HEK293 (cell line): ENCODE measurements at regions not wholly inside any gene's neighbourhood (a gene's known extent, or its start where the extent isn't known, plus 50 kb on each side); places are given as distances from the start of the nearest gene placed in this dataset.

Experiments
- CTCF ChIA-PET: fragments of 350-600 bp; formaldehyde crosslinking; extraction: SDS; loops from one replicate; lab custom pipeline; 2021; ENCODE audit warnings: antibody characterized with exemption; lab: Yijun Ruan, JAX
- POLR2A ChIA-PET: fragments of 300-600 bp; formaldehyde crosslinking; extraction: SDS; loops from one replicate; lab custom pipeline; 2020; ENCODE audit warnings: antibody characterized with exemption, inconsistent platforms; lab: Yijun Ruan, JAX
- H3K27ac ChIP-seq: fragments of 200-500 bp; sonication (Bioruptor generic); 2 replicates; pipeline ENCODE4 v1.5.1; 2014; ENCODE audit warnings: low read depth, low read length, control low read depth, inconsistent platforms; ENCODE audit errors: extremely low read depth
- H3K36me3 ChIP-seq, 2 experiments: fragments of 200-500 bp in 1 of 2; sonication (Bioruptor generic) in 1 of 2; 1 replicate in 1 of 2; 2 replicates in 1 of 2; pipeline ENCODE4 v1.5.1; 2014 to 2017; ENCODE audit warnings: inconsistent platforms in 2 of 2, low read length in 2 of 2; ENCODE audit not compliant: control insufficient read depth in 2 of 2, insufficient read depth in 1 of 2
- H3K4me1 ChIP-seq: fragments of 200-500 bp; sonication (Bioruptor generic); 2 replicates; pipeline ENCODE4 v1.5.1; 2014; ENCODE audit warnings: mild to moderate bottlenecking, low read length, inconsistent platforms; ENCODE audit not compliant: control insufficient read depth, insufficient read depth
- H3K4me3 ChIP-seq: 2 replicates; pipeline ENCODE4 v1.5.1; 2011; ENCODE audit warnings: low read depth, mild to moderate bottlenecking, control low read depth, low read length, moderate library complexity
- H3K9me3 ChIP-seq: fragments of 200-500 bp; sonication (Bioruptor generic); 2 replicates; pipeline ENCODE4 v1.5.1; 2014; ENCODE audit warnings: low read depth, low read length, inconsistent platforms; ENCODE audit not compliant: control insufficient read depth, insufficient read depth
- EGR2 ChIP-seq: fragments of 450-650 bp; formaldehyde crosslinking; IDR thresholded peaks from 2 replicates; pipeline ENCODE4 v1.5.1; 2016; ENCODE audit warnings: low read depth, missing biosample characterization, missing genetic modification characterization
- GFI1B ChIP-seq: fragments of 450-650 bp; formaldehyde crosslinking; IDR thresholded peaks from 2 replicates; pipeline ENCODE4 v1.5.1; 2016; ENCODE audit warnings: missing biosample characterization, missing genetic modification characterization
- KLF17 ChIP-seq: fragments of 450-650 bp; formaldehyde crosslinking; IDR thresholded peaks from 2 replicates; pipeline ENCODE4 v1.5.1; 2016; ENCODE audit warnings: missing biosample characterization, missing genetic modification characterization
- ZBTB7A ChIP-seq: fragments of 450-650 bp; formaldehyde crosslinking; IDR thresholded peaks from 2 replicates; pipeline ENCODE4 v1.5.1; 2016; ENCODE audit warnings: low read depth, missing biosample characterization, missing genetic modification characterization
- ZNF148 ChIP-seq: fragments of 450-650 bp; formaldehyde crosslinking; IDR thresholded peaks from 2 replicates; pipeline ENCODE4 v1.5.0; 2017; ENCODE audit warnings: missing biosample characterization, missing genetic modification characterization, borderline replicate concordance
- ZNF423 ChIP-seq: fragments of 450-650 bp; formaldehyde crosslinking; IDR thresholded peaks from 2 replicates; pipeline ENCODE4 v1.5.1; 2016; ENCODE audit warnings: missing biosample characterization, missing genetic modification characterization
- ZNF449 ChIP-seq: fragments of 450-650 bp; formaldehyde crosslinking; IDR thresholded peaks from 2 replicates; pipeline ENCODE4 v1.5.1; 2017; ENCODE audit warnings: missing biosample characterization, mild to moderate bottlenecking, missing genetic modification characterization, moderate library complexity
- ZNF561 ChIP-seq: fragments of 450-650 bp; IDR thresholded peaks from 2 replicates; pipeline ENCODE4 v1.5.1; 2018; ENCODE audit warnings: missing biosample characterization, missing genetic modification characterization, borderline replicate concordance
- ZNF776 ChIP-seq: fragments of 450-650 bp; formaldehyde crosslinking; IDR thresholded peaks from 2 replicates; pipeline ENCODE4 v1.5.0; 2017; ENCODE audit warnings: missing biosample characterization, missing genetic modification characterization, borderline replicate concordance
- ZNF792 ChIP-seq: fragments of 450-650 bp; formaldehyde crosslinking; IDR thresholded peaks from 2 replicates; pipeline ENCODE4 v1.5.1; 2016; ENCODE audit warnings: missing biosample characterization, missing genetic modification characterization
- ZSCAN23 ChIP-seq: fragments of 450-650 bp; formaldehyde crosslinking; IDR thresholded peaks from 2 replicates; pipeline ENCODE4 v1.5.1; 2016; ENCODE audit warnings: missing biosample characterization, missing genetic modification characterization
- ZXDB ChIP-seq: fragments of 450-650 bp; formaldehyde crosslinking; IDR thresholded peaks from 2 replicates; pipeline ENCODE4 v1.5.1; 2016; ENCODE audit warnings: missing biosample characterization, missing genetic modification characterization
- TF ChIP-seq, protein P1 (sequence below): fragments of 450-650 bp; formaldehyde crosslinking; IDR thresholded peaks from 2 replicates; pipeline ENCODE4 v1.5.1; 2016; ENCODE audit warnings: missing biosample characterization, missing genetic modification characterization
- TF ChIP-seq, protein P2 (sequence below): fragments of 450-650 bp; formaldehyde crosslinking; IDR thresholded peaks from 2 replicates; pipeline ENCODE4 v1.5.1; 2016; ENCODE audit warnings: missing biosample characterization, missing genetic modification characterization
- TF ChIP-seq, protein P3 (sequence below): fragments of 450-650 bp; formaldehyde crosslinking; IDR thresholded peaks from 2 replicates; pipeline ENCODE4 v1.5.1; 2016; ENCODE audit warnings: missing biosample characterization, missing genetic modification characterization, borderline replicate concordance
- TF ChIP-seq, protein P4 (sequence below): fragments of 450-650 bp; formaldehyde crosslinking; conservative IDR thresholded peaks from 2 replicates; pipeline ENCODE4 v1.5.1; 2016; ENCODE audit warnings: low read depth, missing biosample characterization, missing genetic modification characterization

DNA sequence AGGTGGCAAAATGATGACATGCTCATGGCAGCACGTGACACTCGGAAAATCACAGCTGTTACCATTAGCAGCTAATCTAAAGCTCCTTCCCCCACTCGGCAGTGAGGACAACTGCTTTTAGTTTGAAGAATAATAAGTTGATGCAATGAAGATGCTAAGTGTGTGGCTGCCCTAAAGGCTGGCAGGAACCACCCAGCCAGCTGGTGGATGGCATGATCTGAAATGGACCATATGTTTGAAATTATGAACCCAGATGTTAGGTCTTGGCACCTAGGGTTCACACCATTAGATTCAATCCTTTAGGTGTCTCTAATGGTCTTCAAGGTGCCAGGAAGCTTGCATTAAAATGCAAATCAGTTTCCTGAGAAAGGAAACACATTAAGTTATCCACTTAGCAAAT lies 230.1 kb downstream of the WDR11 start:
- Histone ChIP-seq H3K4me1 (peaks cover 8% of the 10 kb centered on the region; the same call in 1 of the 2 replicates), H3K27ac (no peak overlapping the region)
- CTCF ChIA-PET, result no interaction called here
- TF ChIP-seq ZNF148 (tag by site-specific recombination) (no peak), ZBTB7A (tag by site-specific recombination) (no peak), ZXDB (tag by site-specific recombination) (no peak), ZNF776 (no peak), ZNF561 (tag by site-specific recombination) (no peak), ZNF449 (tag by site-specific recombination) (no peak), KLF17 (no peak), ZNF423 (no peak), EGR2 (tag by site-specific recombination) (no peak)
- TF ChIP-seq, protein P1, sequence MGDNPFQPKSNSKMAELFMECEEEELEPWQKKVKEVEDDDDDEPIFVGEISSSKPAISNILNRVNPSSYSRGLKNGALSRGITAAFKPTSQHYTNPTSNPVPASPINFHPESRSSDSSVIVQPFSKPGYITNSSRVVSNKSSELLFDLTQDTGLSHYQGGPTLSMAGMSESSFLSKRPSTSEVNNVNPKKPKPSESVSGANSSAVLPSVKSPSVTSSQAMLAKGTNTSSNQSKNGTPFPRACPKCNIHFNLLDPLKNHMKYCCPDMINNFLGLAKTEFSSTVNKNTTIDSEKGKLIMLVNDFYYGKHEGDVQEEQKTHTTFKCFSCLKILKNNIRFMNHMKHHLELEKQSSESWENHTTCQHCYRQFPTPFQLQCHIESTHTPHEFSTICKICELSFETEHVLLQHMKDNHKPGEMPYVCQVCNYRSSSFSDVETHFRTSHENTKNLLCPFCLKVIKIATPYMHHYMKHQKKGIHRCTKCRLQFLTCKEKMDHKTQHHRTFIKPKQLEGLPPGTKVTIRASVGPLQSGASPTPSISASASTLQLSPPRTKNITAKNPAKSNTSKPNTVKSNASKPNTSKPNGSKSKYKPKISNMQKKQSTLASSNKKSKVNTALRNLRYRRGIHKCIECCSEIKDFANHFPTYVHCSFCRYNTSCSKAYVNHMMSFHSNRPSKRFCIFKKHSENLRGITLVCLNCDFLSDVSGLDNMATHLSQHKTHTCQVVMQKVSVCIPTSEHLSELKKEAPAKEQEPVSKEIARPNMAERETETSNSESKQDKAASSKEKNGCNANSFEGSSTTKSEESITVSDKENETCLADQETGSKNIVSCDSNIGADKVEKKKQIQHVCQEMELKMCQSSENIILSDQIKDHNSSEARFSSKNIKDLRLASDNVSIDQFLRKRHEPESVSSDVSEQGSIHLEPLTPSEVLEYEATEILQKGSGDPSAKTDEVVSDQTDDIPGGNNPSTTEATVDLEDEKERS, result no peak
- TF ChIP-seq, protein P2, sequence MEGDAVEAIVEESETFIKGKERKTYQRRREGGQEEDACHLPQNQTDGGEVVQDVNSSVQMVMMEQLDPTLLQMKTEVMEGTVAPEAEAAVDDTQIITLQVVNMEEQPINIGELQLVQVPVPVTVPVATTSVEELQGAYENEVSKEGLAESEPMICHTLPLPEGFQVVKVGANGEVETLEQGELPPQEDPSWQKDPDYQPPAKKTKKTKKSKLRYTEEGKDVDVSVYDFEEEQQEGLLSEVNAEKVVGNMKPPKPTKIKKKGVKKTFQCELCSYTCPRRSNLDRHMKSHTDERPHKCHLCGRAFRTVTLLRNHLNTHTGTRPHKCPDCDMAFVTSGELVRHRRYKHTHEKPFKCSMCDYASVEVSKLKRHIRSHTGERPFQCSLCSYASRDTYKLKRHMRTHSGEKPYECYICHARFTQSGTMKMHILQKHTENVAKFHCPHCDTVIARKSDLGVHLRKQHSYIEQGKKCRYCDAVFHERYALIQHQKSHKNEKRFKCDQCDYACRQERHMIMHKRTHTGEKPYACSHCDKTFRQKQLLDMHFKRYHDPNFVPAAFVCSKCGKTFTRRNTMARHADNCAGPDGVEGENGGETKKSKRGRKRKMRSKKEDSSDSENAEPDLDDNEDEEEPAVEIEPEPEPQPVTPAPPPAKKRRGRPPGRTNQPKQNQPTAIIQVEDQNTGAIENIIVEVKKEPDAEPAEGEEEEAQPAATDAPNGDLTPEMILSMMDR, result no peak
- TF ChIP-seq, all 188 proteins: peak for 0
- Histone ChIP-seq H3K4me3 (no peak overlapping the region), H3K9me3 (no peaks in the 10 kb centered on the region), H3K36me3 (no peaks in the 10 kb centered on the region)
- POLR2A ChIA-PET, result no interaction called here

GRCh38 chr10:121082984-121083383 lies 231.8 kb downstream of the WDR11 start:
- no peak overlapping the region for H3K27ac ChIP-seq
- H3K4me1 ChIP-seq, result peaks cover 8% of the 10 kb centered on the region; the same call in 1 of the 2 replicates
- H3K9me3 ChIP-seq, result no peaks in the 10 kb centered on the region
- ChIA-PET CTCF (interaction anchor here (0.9 kb wide), 1 partner anchor 141 kb away, joined by 3 read pairs; no protein-coding TSS in a partner anchor), POLR2A (interaction anchor here (0.5 kb wide), 1 partner anchor 1189 kb away, joined by 7 read pairs; no protein-coding TSS in a partner anchor)
- H3K4me3 ChIP-seq, result no peak overlapping the region
- H3K36me3 ChIP-seq, result no peaks in the 10 kb centered on the region
- TF ChIP-seq ZSCAN23 (no peak), ZNF792 (no peak), GFI1B (tag by site-specific recombination) (no peak)
- TF ChIP-seq, protein P3, sequence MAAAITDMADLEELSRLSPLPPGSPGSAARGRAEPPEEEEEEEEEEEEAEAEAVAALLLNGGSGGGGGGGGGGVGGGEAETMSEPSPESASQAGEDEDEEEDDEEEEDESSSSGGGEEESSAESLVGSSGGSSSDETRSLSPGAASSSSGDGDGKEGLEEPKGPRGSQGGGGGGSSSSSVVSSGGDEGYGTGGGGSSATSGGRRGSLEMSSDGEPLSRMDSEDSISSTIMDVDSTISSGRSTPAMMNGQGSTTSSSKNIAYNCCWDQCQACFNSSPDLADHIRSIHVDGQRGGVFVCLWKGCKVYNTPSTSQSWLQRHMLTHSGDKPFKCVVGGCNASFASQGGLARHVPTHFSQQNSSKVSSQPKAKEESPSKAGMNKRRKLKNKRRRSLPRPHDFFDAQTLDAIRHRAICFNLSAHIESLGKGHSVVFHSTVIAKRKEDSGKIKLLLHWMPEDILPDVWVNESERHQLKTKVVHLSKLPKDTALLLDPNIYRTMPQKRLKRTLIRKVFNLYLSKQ, result no peak
- TF ChIP-seq, protein P4, sequence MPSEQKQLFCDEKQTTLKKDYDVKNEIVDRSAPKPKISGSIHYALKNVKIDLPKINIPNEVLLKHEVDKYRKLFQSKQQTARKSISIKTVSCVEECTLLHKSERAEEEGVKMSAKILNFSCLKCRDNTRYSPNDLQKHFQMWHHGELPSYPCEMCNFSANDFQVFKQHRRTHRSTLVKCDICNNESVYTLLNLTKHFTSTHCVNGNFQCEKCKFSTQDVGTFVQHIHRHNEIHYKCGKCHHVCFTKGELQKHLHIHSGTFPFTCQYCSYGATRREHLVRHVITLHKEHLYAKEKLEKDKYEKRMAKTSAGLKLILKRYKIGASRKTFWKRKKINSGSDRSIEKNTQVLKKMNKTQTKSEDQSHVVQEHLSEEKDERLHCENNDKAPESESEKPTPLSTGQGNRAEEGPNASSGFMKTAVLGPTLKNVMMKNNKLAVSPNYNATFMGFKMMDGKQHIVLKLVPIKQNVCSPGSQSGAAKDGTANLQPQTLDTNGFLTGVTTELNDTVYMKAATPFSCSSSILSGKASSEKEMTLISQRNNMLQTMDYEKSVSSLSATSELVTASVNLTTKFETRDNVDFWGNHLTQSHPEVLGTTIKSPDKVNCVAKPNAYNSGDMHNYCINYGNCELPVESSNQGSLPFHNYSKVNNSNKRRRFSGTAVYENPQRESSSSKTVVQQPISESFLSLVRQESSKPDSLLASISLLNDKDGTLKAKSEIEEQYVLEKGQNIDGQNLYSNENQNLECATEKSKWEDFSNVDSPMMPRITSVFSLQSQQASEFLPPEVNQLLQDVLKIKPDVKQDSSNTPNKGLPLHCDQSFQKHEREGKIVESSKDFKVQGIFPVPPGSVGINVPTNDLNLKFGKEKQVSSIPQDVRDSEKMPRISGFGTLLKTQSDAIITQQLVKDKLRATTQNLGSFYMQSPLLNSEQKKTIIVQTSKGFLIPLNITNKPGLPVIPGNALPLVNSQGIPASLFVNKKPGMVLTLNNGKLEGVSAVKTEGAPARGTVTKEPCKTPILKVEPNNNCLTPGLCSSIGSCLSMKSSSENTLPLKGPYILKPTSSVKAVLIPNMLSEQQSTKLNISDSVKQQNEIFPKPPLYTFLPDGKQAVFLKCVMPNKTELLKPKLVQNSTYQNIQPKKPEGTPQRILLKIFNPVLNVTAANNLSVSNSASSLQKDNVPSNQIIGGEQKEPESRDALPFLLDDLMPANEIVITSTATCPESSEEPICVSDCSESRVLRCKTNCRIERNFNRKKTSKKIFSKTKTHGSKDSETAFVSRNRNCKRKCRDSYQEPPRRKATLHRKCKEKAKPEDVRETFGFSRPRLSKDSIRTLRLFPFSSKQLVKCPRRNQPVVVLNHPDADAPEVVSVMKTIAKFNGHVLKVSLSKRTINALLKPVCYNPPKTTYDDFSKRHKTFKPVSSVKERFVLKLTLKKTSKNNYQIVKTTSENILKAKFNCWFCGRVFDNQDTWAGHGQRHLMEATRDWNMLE, result no peak
